K562 (cell line): ENCODE measurements at regions not wholly inside any gene's neighbourhood (a gene's known extent, or its start where the extent isn't known, plus 50 kb on each side); places are given as distances from the start of the nearest gene placed in this dataset.

Source experiments
- ATAC-seq: fragments of 200-7000 bp; cut with Tn5 transposase; 3 replicates; pipeline ENCODE4 v1.9.1; 2020; ENCODE audit warnings: moderate library complexity
- BruUV-seq: library from RNA; stranded (reverse); fragments of 400-500 nt; replicated peaks from 2 replicates; lab custom pipeline; 2021; lab: Mats Ljungman, UMichigan
- CTCF ChIA-PET: fragments of 300-600 bp; formaldehyde crosslinking; extraction: SDS; loops from one replicate; lab custom pipeline; 2021; ENCODE audit warnings: low intra/inter-chr PET ratio; lab: Yijun Ruan, JAX
- POLR2A ChIA-PET: fragments of 300-600, 350-650 bp; sonication (Branson Sonifier 250); formaldehyde crosslinking; extraction: SDS; loops from one replicate; lab custom pipeline; 2021; ENCODE audit warnings: antibody characterized with exemption, inconsistent platforms; lab: Yijun Ruan, JAX
- DNase-seq, 4 experiments: peaks; one replicate each; pipeline versions ENCODE4 v3.0.0 to v3.0.0-alpha.2; 2011 to 2018; ENCODE audit warnings: low spot score in 3 of 4, mixed read lengths in 3 of 4; ENCODE audit errors: extremely low read depth in 1 of 4
- FAIRE-seq: peaks from 2 replicates; lab custom pipeline; 2011; peaks lifted over from hg19 to GRCh38; lab: Jason Lieb, UNC
- H2AFZ ChIP-seq: 2 replicates; pipeline ENCODE4 v1.6.0; 2011; ENCODE audit warnings: low read depth, low read length, control low read depth, inconsistent platforms
- H3K27ac ChIP-seq: fragments of 200-600 bp; 3 replicates; pipeline ENCODE4 v1.8.0; 2011; ENCODE audit warnings: low read depth, mild to moderate bottlenecking, control low read depth, inconsistent platforms, low read length, moderate library complexity, mixed read lengths; ENCODE audit errors: extremely low read depth
- H3K27me3 ChIP-seq, 2 experiments: fragments of 300-600 bp in 1 of 2; 2 replicates in 1 of 2; 3 replicates in 1 of 2; pipeline versions ENCODE4 v1.6.0 to v1.8.0; 2011; ENCODE audit warnings: inconsistent platforms in 2 of 2, low read length in 2 of 2, mild to moderate bottlenecking in 1 of 2, mixed read lengths in 1 of 2, moderate library complexity in 1 of 2; ENCODE audit not compliant: control insufficient read depth in 2 of 2, insufficient read depth in 2 of 2
- H3K36me3 ChIP-seq: fragments of 300-600 bp; 3 replicates; pipeline ENCODE4 v1.8.0; 2011; ENCODE audit warnings: mild to moderate bottlenecking, low read length, inconsistent platforms; ENCODE audit not compliant: control insufficient read depth, insufficient read depth
- H3K4me1 ChIP-seq, 2 experiments: fragments of 200-600 bp in 1 of 2; replicated peaks in 1 of 2; 2 replicates in 1 of 2; 3 replicates in 1 of 2; pipeline versions ENCODE4 v1.5.1 to v1.8.0; 2011; ENCODE audit warnings: inconsistent platforms in 2 of 2, low read length in 2 of 2, mild to moderate bottlenecking in 1 of 2, mixed read lengths in 1 of 2, moderate library complexity in 1 of 2; ENCODE audit not compliant: control insufficient read depth in 2 of 2, insufficient read depth in 2 of 2
- H3K4me2 ChIP-seq: 2 replicates; pipeline ENCODE4 v1.6.1; 2011; ENCODE audit warnings: low read length, control low read depth, inconsistent platforms, mixed read lengths; ENCODE audit not compliant: insufficient read depth
- H3K4me3 ChIP-seq: fragments of 200-600 bp; sonication (generic), shearing (Covaris generic); 2 replicates; pipeline ENCODE4 v1.5.1; 2016; ENCODE audit warnings: control low read depth, inconsistent platforms
- H3K79me2 ChIP-seq: fragments of 200-600 bp; 3 replicates; pipeline ENCODE4 v1.8.0; 2011; ENCODE audit warnings: low read length, inconsistent platforms; ENCODE audit not compliant: control insufficient read depth, insufficient read depth
- H3K9ac ChIP-seq, 2 experiments: 2 replicates each; pipeline versions ENCODE4 v1.6.0 to v1.6.1; 2011; ENCODE audit warnings: low read depth in 2 of 2, low read length in 2 of 2, control low read depth in 1 of 2, inconsistent platforms in 1 of 2, mild to moderate bottlenecking in 1 of 2, mixed read lengths in 1 of 2; ENCODE audit not compliant: insufficient read depth in 1 of 2
- H3K9me1 ChIP-seq: one replicate; pipeline ENCODE4 v1.6.0; 2011; ENCODE audit warnings: inconsistent platforms, mild to moderate bottlenecking, low read length, moderate library complexity; ENCODE audit not compliant: control insufficient read depth, insufficient read depth
- H3K9me3 ChIP-seq: replicated peaks from 2 replicates; pipeline ENCODE4 v1.5.1; 2011; ENCODE audit warnings: low read depth, low read length, inconsistent platforms; ENCODE audit not compliant: control insufficient read depth, insufficient read depth
- H4K20me1 ChIP-seq: replicated peaks from 2 replicates; pipeline ENCODE4 v1.6.1; 2011; ENCODE audit warnings: low read length, inconsistent platforms, mixed read lengths; ENCODE audit not compliant: control insufficient read depth, insufficient read depth
- MCM7 ChIP-seq, 2 experiments: fragments of 450-650 bp; IDR thresholded peaks; 2 replicates each; pipeline ENCODE4 v1.6.1; 2016 to 2018
- NCOA4 ChIP-seq: fragments of 450-650 bp; IDR thresholded peaks from 2 replicates; pipeline ENCODE4 v1.6.1; 2018; ENCODE audit warnings: mild to moderate bottlenecking; ENCODE audit not compliant: partially characterized antibody
- NR2C2 ChIP-seq, 2 experiments: fragments of 200-800 bp in 1 of 2; sonication (Bioruptor generic) in 1 of 2; sonication (generic) in 1 of 2; formaldehyde crosslinking in 1 of 2; IDR thresholded peaks; 2 replicates each; pipeline versions ENCODE4 v1.6.1 to v1.8.0; 2016 to 2022; ENCODE audit warnings: mild to moderate bottlenecking in 1 of 2, missing compliant biosample characterization in 1 of 2, missing genetic modification characterization in 1 of 2, missing genetic modification reagents in 1 of 2
- SAP30 ChIP-seq: fragments of 200-600 bp; sonication (generic); IDR thresholded peaks from 2 replicates; pipeline ENCODE4 v1.6.1; 2012; ENCODE audit warnings: borderline replicate concordance, low read depth, mild to moderate bottlenecking, moderate library complexity, low read length, control low read depth, inconsistent platforms; ENCODE audit not compliant: insufficient read depth, poor library complexity, severe bottlenecking
- SIRT6 ChIP-seq: IDR thresholded peaks from one replicate; pipeline ENCODE4 v1.6.1; 2012; ENCODE audit warnings: low read depth, mild to moderate bottlenecking, control low read depth, inconsistent platforms, low read length, moderate library complexity
- ZKSCAN3 ChIP-seq: fragments of 250-450 bp; sonication (Bioruptor Pico); IDR thresholded peaks from 2 replicates; pipeline ENCODE4 v1.4.0; 2020
- ZNF143 ChIP-seq: sonication (generic); formaldehyde crosslinking; IDR thresholded peaks from 2 replicates; pipeline ENCODE4 v1.9.0; 2022; ENCODE audit warnings: mild to moderate bottlenecking, missing genetic modification reagents
- ZNF217 ChIP-seq: sonication (generic); formaldehyde crosslinking; IDR thresholded peaks from 2 replicates; pipeline ENCODE4 v1.8.0; 2022; ENCODE audit warnings: mild to moderate bottlenecking, missing genetic modification reagents
- ZNF347 ChIP-seq: fragments of 450-650 bp; formaldehyde crosslinking; IDR thresholded peaks from 2 replicates; pipeline ENCODE4 v1.4.0; 2020; ENCODE audit warnings: low read depth, mild to moderate bottlenecking, moderate library complexity
- ZSCAN32 ChIP-seq: fragments of 450-650 bp; formaldehyde crosslinking; IDR thresholded peaks from 2 replicates; pipeline ENCODE4 v1.4.0; 2020; ENCODE audit warnings: mild to moderate bottlenecking, moderate library complexity
- WGBS: fragments of 100-300 bp; shearing (Covaris generic); methylation state at CpG from one replicate; pipeline ENCODE4 v1.1.6; 2016; ENCODE audit warnings: low coverage, mixed read lengths; ENCODE audit not compliant: insufficient coverage; ENCODE audit errors: missing lambda C conversion rate; 5-methylcytosine and 5-hydroxymethylcytosine counted together
- in situ Hi-C: fragments of 300-500 bp; cut with MboI; formaldehyde crosslinking; loops from 4 replicates; pipeline ENCODE4 v1.15.0; 2018; ENCODE audit warnings: inconsistent platforms, mixed read lengths
- intact Hi-C: fragments of 100-400 bp; cut with micrococcal nuclease; formaldehyde crosslinking; loops from 2 replicates; pipeline ENCODE4 v1.14.2; 2022
- TF ChIP-seq, protein P1 (sequence below): fragments of 250-450 bp; sonication (Bioruptor Pico); IDR thresholded peaks from 2 replicates; pipeline ENCODE4 v1.4.0; 2020; ENCODE audit warnings: mild to moderate bottlenecking, moderate library complexity
- TF ChIP-seq, protein P2 (sequence below), 2 experiments: fragments of 450-650 bp in 1 of 2; IDR thresholded peaks; 2 replicates each; pipeline ENCODE4 v1.6.1; 2011 to 2017; ENCODE audit warnings: low read depth in 2 of 2, antibody characterized with exemption in 1 of 2, borderline replicate concordance in 1 of 2, low read length in 1 of 2, mild to moderate bottlenecking in 1 of 2, mixed read lengths in 1 of 2; ENCODE audit not compliant: control insufficient read depth in 1 of 2
- TF ChIP-seq, protein P3 (sequence below): sonication (generic); formaldehyde crosslinking; IDR thresholded peaks from 2 replicates; pipeline ENCODE4 v1.8.0; 2022; ENCODE audit warnings: mild to moderate bottlenecking, missing genetic modification reagents

DNA sequence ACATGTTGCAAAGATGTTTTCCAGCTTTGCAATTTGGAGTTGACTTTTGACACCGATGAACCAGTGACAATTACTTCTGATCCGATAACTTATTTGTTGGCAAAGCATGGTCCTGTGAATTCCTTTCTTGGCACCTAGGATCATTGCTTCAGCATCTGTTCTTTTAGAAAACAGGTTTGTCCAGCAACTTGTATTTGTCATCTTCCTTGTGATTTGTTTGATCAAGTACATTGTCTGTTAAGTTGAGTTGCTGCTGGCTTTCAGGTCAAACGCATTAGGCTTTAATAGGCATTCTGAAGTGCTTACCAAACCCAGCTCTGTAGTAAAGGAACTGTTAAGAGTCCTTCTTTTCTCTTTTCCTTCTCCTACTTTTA lies 192.4 kb upstream of the ZNF217 start:
- DNase-seq (no peak), FAIRE-seq (no peak), ATAC-seq (no peak)
- Histone ChIP-seq H3K27ac (no peak overlapping the region), H3K9me3 (no peaks in the 10 kb centered on the region), H3K4me1 (peaks cover 0 to 4% of the 10 kb centered on the region in 2 experiments; a peak in 2 of 5 replicates), H3K4me3 (no peak overlapping the region), H3K9me1 (no peaks in the 10 kb centered on the region), H3K9ac (no peak overlapping the region), H3K4me2 (no peak overlapping the region), H3K27me3 (no peaks in the 10 kb centered on the region), H2AFZ (peak overlapping the region; percentile 65; the same call in 1 of the 2 replicates), H3K79me2 (no peaks in the 10 kb centered on the region), H4K20me1 (no peaks in the 10 kb centered on the region), H3K36me3 (no peaks in the 10 kb centered on the region)
- CTCF ChIA-PET = no interaction called here
- no TSS peak for BruUV-seq
- POLR2A ChIA-PET = interaction anchor here (0.7 to 1.0 kb wide), 2 partner anchors 14 to 424 kb away, joined by 3 to 4 read pairs; no protein-coding TSS in a partner anchor
- WGBS = 83% methylated on average over 3 of the region's 3 CpGs
- in situ Hi-C loops = no loop called here
- intact Hi-C loops = no loop called here
- TF ChIP-seq MCM7 (IDR thresholded peaks at IDR 0.05) (no peak), NCOA4 (no peak), SIRT6 (no peak), ZSCAN32 (CRISPR knock-in tag) (no peak), ZKSCAN3 (no peak), ZNF347 (CRISPR knock-in tag) (no peak), SAP30 (no peak), NR2C2 (CRISPR knock-in tag; IDR thresholded peaks at IDR 0.05) (no peak), NR2C2 (tag; IDR thresholded peaks at IDR 0.05) (peak; percentile 3; the same call in 1 of the 2 replicates), ZNF217 (CRISPR knock-in tag) (no peak), ZNF143 (CRISPR knock-in tag) (no peak)
- TF ChIP-seq, protein P1, sequence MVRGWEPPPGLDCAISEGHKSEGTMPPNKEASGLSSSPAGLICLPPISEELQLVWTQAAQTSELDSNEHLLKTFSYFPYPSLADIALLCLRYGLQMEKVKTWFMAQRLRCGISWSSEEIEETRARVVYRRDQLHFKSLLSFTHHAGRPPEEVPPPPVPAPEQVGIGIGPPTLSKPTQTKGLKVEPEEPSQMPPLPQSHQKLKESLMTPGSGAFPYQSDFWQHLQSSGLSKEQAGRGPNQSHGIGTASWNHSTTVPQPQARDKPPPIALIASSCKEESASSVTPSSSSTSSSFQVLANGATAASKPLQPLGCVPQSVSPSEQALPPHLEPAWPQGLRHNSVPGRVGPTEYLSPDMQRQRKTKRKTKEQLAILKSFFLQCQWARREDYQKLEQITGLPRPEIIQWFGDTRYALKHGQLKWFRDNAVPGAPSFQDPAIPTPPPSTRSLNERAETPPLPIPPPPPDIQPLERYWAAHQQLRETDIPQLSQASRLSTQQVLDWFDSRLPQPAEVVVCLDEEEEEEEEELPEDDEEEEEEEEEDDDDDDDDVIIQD (CRISPR knock-in tag) = no peak
- TF ChIP-seq, protein P2, sequence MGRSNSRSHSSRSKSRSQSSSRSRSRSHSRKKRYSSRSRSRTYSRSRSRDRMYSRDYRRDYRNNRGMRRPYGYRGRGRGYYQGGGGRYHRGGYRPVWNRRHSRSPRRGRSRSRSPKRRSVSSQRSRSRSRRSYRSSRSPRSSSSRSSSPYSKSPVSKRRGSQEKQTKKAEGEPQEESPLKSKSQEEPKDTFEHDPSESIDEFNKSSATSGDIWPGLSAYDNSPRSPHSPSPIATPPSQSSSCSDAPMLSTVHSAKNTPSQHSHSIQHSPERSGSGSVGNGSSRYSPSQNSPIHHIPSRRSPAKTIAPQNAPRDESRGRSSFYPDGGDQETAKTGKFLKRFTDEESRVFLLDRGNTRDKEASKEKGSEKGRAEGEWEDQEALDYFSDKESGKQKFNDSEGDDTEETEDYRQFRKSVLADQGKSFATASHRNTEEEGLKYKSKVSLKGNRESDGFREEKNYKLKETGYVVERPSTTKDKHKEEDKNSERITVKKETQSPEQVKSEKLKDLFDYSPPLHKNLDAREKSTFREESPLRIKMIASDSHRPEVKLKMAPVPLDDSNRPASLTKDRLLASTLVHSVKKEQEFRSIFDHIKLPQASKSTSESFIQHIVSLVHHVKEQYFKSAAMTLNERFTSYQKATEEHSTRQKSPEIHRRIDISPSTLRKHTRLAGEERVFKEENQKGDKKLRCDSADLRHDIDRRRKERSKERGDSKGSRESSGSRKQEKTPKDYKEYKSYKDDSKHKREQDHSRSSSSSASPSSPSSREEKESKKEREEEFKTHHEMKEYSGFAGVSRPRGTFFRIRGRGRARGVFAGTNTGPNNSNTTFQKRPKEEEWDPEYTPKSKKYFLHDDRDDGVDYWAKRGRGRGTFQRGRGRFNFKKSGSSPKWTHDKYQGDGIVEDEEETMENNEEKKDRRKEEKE (IDR thresholded peaks at IDR 0.05; ENCODE audit: borderline replicate concordance in 1 of 2, control insufficient read depth in 1 of 2, low read depth in 2 of 2, low read length in 1 of 2) = peak in 1 of 2 experiments; percentile 78; a peak in 1 of 4 replicates
- TF ChIP-seq, protein P3, sequence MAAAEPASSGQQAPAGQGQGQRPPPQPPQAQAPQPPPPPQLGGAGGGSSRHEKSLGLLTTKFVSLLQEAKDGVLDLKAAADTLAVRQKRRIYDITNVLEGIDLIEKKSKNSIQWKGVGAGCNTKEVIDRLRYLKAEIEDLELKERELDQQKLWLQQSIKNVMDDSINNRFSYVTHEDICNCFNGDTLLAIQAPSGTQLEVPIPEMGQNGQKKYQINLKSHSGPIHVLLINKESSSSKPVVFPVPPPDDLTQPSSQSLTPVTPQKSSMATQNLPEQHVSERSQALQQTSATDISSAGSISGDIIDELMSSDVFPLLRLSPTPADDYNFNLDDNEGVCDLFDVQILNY (CRISPR knock-in tag) = no peak
